Lung (tissue), 11 donors: ENCODE measurements at regions not wholly inside any gene's neighbourhood (a gene's known extent, or its start where the extent isn't known, plus 50 kb on each side); places are given as distances from the start of the nearest gene placed in this dataset.

Experiments used
- ATAC-seq: fragments of 200-7000 bp; cut with Tn5 transposase; one replicate; pipeline ENCODE4 v1.9.1; 2020; ENCODE audit warnings: moderate number of reproducible peaks; ENCODE audit not compliant: insufficient read depth, low FRiP score
- DNase-seq, 3 donors: peaks; one replicate each; pipeline ENCODE4 v3.0.0-alpha.2; 2013 to 2017
- H3K27ac ChIP-seq, 2 donors: one replicate each; pipeline ENCODE4 v1.5.1; 2013; ENCODE audit warnings: mild to moderate bottlenecking in 2 of 2, moderate library complexity in 2 of 2, control low read depth in 1 of 2, inconsistent platforms in 1 of 2, low read depth in 1 of 2, low read length in 1 of 2
- H3K27me3 ChIP-seq, 3 donors: one replicate each; pipeline ENCODE4 v1.5.1; 2013; ENCODE audit warnings: low read length in 2 of 3; ENCODE audit not compliant: control insufficient read depth in 3 of 3, insufficient read depth in 3 of 3
- H3K36me3 ChIP-seq, 4 donors: one replicate each; pipeline ENCODE4 v1.5.1; 2013; ENCODE audit warnings: low read length in 4 of 4, mild to moderate bottlenecking in 1 of 4, moderate library complexity in 1 of 4; ENCODE audit not compliant: control insufficient read depth in 4 of 4, insufficient read depth in 4 of 4
- H3K4me1 ChIP-seq, 5 donors: one replicate each; pipeline ENCODE4 v1.5.1; 2013; ENCODE audit warnings: low read length in 5 of 5, mild to moderate bottlenecking in 2 of 5, moderate library complexity in 1 of 5; ENCODE audit not compliant: control insufficient read depth in 5 of 5, insufficient read depth in 5 of 5
- H3K4me3 ChIP-seq: one replicate; pipeline ENCODE4 v1.5.1; 2013; ENCODE audit warnings: mild to moderate bottlenecking, control low read depth, moderate library complexity
- H3K9ac ChIP-seq, 2 donors: one replicate each; pipeline ENCODE4 v1.5.1; 2013; ENCODE audit warnings: low read length in 2 of 2, control low read depth in 1 of 2; ENCODE audit not compliant: insufficient read depth in 1 of 2
- H3K9me3 ChIP-seq, 4 donors: one replicate each; pipeline ENCODE4 v1.5.1; 2013; ENCODE audit warnings: low read length in 3 of 4, mild to moderate bottlenecking in 1 of 4, moderate library complexity in 1 of 4; ENCODE audit not compliant: control insufficient read depth in 4 of 4, insufficient read depth in 3 of 4
- WGBS, 2 donors: extraction: QIAGEN DNeasy Blood & Tissue Kit; methylation state at CpG; one replicate each; pipeline ENCODE4 v1.1.7; 2013; 5-methylcytosine and 5-hydroxymethylcytosine counted together
- TF ChIP-seq, protein P1 (sequence below): IDR thresholded peaks from 2 replicates; pipeline ENCODE4 v1.5.1; 2012; ENCODE audit warnings: mild to moderate bottlenecking; ENCODE audit errors: control extremely low read depth, extremely low read depth
- donor health status: control.
- donor health status: control.
- donor health status: Bipolar disorder and iron deficiency.
- donor health status: healthy.
- donor health status: DM: yes; HTN: yes; CAD: no.

DNA sequence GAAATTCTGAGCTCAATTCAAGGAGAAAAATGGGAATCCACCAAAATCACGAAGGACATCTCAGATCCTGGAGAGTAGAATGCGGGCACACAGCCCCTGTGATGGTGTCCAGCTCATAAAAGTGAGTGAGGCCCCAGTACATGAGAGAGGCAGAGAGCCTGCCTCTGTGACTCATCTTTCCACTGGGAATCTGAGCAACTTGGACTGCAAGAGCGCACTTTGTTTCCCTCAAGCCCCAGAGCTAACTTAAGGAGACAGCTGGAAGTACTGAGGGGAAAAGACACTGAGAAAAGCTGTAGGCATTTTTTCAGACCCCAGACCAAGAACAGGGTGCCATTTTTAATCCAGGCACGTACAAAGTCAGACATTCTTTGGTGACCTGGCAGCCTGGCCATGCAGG lies 273.7 kb downstream of the C11orf87 start:
- H3K36me3 ChIP-seq = no peaks in the 10 kb centered on the region
- H3K9ac ChIP-seq = no peak overlapping the region
- WGBS, 2 donors = 86 to 88% methylated on average over 4 of the region's 4 CpGs
- H3K4me1 ChIP-seq = peaks cover 0 to 2% (median 0%) of the 10 kb centered on the region in 5 donors
- no peaks in the 10 kb centered on the region for H3K27me3 ChIP-seq
- H3K9me3 ChIP-seq = peaks cover 0 to 20% (median 8%) of the 10 kb centered on the region in 4 donors
- DNase-seq (no peak), ATAC-seq (no peak)
- TF ChIP-seq, protein P1, sequence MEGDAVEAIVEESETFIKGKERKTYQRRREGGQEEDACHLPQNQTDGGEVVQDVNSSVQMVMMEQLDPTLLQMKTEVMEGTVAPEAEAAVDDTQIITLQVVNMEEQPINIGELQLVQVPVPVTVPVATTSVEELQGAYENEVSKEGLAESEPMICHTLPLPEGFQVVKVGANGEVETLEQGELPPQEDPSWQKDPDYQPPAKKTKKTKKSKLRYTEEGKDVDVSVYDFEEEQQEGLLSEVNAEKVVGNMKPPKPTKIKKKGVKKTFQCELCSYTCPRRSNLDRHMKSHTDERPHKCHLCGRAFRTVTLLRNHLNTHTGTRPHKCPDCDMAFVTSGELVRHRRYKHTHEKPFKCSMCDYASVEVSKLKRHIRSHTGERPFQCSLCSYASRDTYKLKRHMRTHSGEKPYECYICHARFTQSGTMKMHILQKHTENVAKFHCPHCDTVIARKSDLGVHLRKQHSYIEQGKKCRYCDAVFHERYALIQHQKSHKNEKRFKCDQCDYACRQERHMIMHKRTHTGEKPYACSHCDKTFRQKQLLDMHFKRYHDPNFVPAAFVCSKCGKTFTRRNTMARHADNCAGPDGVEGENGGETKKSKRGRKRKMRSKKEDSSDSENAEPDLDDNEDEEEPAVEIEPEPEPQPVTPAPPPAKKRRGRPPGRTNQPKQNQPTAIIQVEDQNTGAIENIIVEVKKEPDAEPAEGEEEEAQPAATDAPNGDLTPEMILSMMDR = no peak
- H3K27ac ChIP-seq = no peak overlapping the region
- no peak overlapping the region for H3K4me3 ChIP-seq

DNA sequence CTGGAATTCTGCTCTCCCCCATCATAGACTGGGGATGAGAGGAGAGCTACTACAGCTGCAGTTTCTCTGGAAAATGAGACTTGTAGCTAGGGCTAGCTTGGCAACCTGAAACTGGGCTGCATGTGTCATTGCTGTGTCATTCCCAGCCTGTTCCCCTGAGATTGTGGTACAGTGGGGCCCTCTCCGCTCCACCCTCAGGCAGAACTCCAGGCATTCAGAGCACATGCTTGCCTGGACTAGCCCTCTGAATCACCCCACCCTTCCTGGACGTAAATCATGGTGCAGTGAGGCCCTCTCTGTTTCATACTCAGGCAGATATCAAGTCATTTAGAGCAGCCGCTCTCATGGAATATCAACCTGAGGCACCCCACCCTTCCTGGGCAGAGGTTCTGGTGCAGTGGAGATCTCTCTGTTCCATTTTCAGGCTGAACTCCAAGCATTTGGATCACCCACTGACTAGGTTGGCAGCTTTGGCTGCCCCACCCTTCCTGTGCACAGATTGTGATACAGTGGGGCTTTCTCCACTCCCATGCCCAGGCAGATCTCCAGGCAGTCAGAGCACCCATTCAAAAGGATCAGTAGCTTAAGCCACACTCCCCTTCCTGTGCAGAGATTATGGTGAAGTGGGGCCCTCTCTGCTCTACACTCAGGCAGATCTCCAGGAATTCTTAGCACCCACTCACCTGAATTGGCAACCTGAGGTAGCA lies 274.4 kb downstream of the C11orf87 start:
- DNase-seq (no peak), ATAC-seq (no peak)
- TF ChIP-seq, protein P1 = no peak
- WGBS, 2 donors = 82 to 85% methylated on average over 3 of the region's 3 CpGs
- Histone ChIP-seq H3K27me3 (no peaks in the 10 kb centered on the region), H3K9ac (no peak overlapping the region), H3K9me3 (peaks cover 0 to 20% (median 8%) of the 10 kb centered on the region in 4 donors), H3K4me3 (no peak overlapping the region), H3K4me1 (peaks cover 0 to 2% (median 0%) of the 10 kb centered on the region in 5 donors), H3K36me3 (no peaks in the 10 kb centered on the region), H3K27ac (no peak overlapping the region)

DNA sequence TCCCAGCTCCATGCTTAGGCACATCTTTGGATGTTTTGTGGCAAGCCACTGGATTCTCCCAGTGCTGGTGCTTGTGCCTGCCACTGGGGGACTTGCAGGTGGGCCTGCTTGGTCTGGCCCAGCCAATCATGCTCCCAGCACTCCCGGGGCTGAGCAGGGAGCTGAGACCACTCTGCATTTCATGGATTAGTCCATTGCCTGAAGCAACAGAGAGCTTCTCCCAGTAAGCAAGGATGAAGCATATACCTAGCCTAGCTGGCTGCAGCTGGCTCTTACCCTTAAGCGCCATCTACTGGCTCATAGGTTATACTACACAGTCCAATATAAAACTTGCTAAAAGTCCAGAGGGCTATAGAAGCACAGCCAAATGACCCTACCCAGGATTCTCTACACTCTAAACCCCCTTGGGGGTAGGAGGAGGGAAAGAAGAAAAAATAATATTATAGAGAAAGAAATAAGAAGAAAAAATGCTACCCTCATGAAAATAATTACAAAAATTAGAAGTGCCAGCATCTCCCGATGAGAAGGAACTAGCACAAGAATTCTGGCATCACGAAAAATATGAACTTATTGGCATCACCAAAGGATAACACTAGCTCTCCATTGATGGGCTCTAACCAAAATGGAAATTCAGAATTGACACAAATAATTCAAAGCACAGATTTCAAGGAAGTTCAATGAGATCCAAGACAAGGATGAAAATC lies 275.3 kb downstream of the C11orf87 start:
- Histone ChIP-seq H3K27ac (no peak overlapping the region), H3K4me3 (no peak overlapping the region), H3K9me3 (peaks cover 0 to 20% (median 8%) of the 10 kb centered on the region in 4 donors), H3K27me3 (no peaks in the 10 kb centered on the region), H3K36me3 (no peaks in the 10 kb centered on the region), H3K9ac (no peak overlapping the region), H3K4me1 (peaks cover 0 to 2% (median 0%) of the 10 kb centered on the region in 5 donors)
- DNase-seq (peak in 2 of 3 donors; percentile 12 to 24), ATAC-seq (peak; percentile 85)
- WGBS, 2 donors = 59 to 65% methylated on average over 4 of the region's 4 CpGs
- TF ChIP-seq, protein P1 = peak; percentile 32
